ENCODE measurements at regions not wholly inside any gene's neighbourhood (a gene's known extent, or its start where the extent isn't known, plus 50 kb on each side); places are given as distances from the start of the nearest gene placed in this dataset.

DNA sequence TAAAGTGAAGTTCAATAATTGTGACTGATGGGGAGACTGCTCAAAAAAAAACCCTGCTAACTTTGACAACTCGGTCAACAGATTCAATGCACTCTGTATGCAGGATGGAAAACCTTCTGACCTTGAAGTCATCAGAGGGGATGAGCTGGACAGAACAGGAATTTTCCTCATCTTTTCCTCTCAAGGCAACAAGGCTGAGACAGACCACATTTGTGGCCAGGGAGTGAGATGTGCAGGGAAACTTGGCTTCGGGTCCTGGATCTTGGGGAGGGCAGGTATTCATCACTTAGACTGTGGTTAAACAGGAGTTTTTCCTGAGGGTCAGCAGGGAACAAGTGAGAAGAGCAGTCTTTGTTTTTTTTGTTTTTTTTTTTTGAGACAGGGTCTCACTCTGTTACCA lies 100.6 kb downstream of the BAMBI start:
- no peaks in the 10 kb centered on the region for H3K79me2 ChIP-seq (ENCODE audit: control insufficient read depth, insufficient read depth, low read length)
- H3K36me3 ChIP-seq (ENCODE audit: control insufficient read depth in 2 of 2, insufficient read depth in 2 of 2, low read length in 1 of 2) = no peaks in the 10 kb centered on the region
- H3K4me2 ChIP-seq (ENCODE audit: control insufficient read depth, insufficient read depth) = no peak overlapping the region
- DNase-seq (ENCODE audit: low read depth, low spot score) (no peak), ATAC-seq (no peak), FAIRE-seq (no peak)
- no peaks in the 10 kb centered on the region; a peak in 1 of 4 replicates for H3K27me3 ChIP-seq (replicated peaks in 1 of 2; ENCODE audit: control insufficient read depth in 2 of 2, insufficient read depth in 2 of 2, low read length in 1 of 2)
- intact Hi-C loops (cut with micrococcal nuclease; ENCODE audit: unreplicated experiment) = no loop called here
- POLR2A ChIA-PET = no interaction called here
- H3K4me3 ChIP-seq = no peak overlapping the region
- H4K20me1 ChIP-seq (ENCODE audit: control insufficient read depth, insufficient read depth) = no peaks in the 10 kb centered on the region
- no peak overlapping the region for H3K9ac ChIP-seq (ENCODE audit: control insufficient read depth, insufficient read depth, low read length)
- no peak overlapping the region for H2AFZ ChIP-seq (ENCODE audit: control insufficient read depth, low read depth, low read length)
- no peaks in the 10 kb centered on the region for H3K4me1 ChIP-seq (ENCODE audit: control insufficient read depth, insufficient read depth, low read length)
- RAD21 ChIA-PET (ENCODE audit: unreplicated experiment) = no interaction called here
- in situ Hi-C loops (cut with MboI) = no loop called here
- no peak for TF ChIP-seq JUND (IDR thresholded peaks at IDR 0.05; ENCODE audit: low read depth, low read length)
- no peak for TF ChIP-seq PML (IDR thresholded peaks at IDR 0.05; ENCODE audit: low read length)
- TF ChIP-seq TCF12 (IDR thresholded peaks at IDR 0.05; ENCODE audit: low read depth, low read length) = no peak
- TF ChIP-seq BACH1 (IDR thresholded peaks at IDR 0.05; ENCODE audit: borderline replicate concordance) = no peak
- no peak for TF ChIP-seq TARDBP (IDR thresholded peaks at IDR 0.05; ENCODE audit: borderline replicate concordance)
- TF ChIP-seq, protein P1, sequence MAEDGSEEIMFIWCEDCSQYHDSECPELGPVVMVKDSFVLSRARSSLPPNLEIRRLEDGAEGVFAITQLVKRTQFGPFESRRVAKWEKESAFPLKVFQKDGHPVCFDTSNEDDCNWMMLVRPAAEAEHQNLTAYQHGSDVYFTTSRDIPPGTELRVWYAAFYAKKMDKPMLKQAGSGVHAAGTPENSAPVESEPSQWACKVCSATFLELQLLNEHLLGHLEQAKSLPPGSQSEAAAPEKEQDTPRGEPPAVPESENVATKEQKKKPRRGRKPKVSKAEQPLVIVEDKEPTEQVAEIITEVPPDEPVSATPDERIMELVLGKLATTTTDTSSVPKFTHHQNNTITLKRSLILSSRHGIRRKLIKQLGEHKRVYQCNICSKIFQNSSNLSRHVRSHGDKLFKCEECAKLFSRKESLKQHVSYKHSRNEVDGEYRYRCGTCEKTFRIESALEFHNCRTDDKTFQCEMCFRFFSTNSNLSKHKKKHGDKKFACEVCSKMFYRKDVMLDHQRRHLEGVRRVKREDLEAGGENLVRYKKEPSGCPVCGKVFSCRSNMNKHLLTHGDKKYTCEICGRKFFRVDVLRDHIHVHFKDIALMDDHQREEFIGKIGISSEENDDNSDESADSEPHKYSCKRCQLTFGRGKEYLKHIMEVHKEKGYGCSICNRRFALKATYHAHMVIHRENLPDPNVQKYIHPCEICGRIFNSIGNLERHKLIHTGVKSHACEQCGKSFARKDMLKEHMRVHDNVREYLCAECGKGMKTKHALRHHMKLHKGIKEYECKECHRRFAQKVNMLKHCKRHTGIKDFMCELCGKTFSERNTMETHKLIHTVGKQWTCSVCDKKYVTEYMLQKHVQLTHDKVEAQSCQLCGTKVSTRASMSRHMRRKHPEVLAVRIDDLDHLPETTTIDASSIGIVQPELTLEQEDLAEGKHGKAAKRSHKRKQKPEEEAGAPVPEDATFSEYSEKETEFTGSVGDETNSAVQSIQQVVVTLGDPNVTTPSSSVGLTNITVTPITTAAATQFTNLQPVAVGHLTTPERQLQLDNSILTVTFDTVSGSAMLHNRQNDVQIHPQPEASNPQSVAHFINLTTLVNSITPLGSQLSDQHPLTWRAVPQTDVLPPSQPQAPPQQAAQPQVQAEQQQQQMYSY (CRISPR knock-in tag; IDR thresholded peaks at IDR 0.05) = no peak
- TF ChIP-seq ASH2L (IDR thresholded peaks at IDR 0.05; ENCODE audit: borderline replicate concordance, low read depth) = no peak
- TF ChIP-seq E4F1 (IDR thresholded peaks at IDR 0.05; ENCODE audit: borderline replicate concordance, partially characterized antibody) = no peak
- TF ChIP-seq EZH2 (IDR thresholded peaks at IDR 0.05; ENCODE audit: borderline replicate concordance, control insufficient read depth, low read depth, low read length) = no peak
- WGBS (ENCODE audit: insufficient coverage, insufficient replicate concordance, low lambda C conversion rate, missing lambda C conversion rate) = 0% methylated on average over 2 of the region's 2 CpGs
- no TSS peak for BruUV-seq (replicated peaks)
- no peaks in the 10 kb centered on the region for H3K9me3 ChIP-seq (replicated peaks; ENCODE audit: control insufficient read depth, insufficient read depth, low read length)
- SMC1A ChIA-PET (ENCODE audit: uncharacterized antibody, unreplicated experiment) = no interaction called here
- no peak overlapping the region for H3K27ac ChIP-seq (ENCODE audit: control insufficient read depth, insufficient read depth)
- CTCF ChIA-PET = no interaction called here

Measured in GM12878 (cell line).